ENCODE measurements at regions not wholly inside any gene's neighbourhood (a gene's known extent, or its start where the extent isn't known, plus 50 kb on each side); places are given as distances from the start of the nearest gene placed in this dataset.

DNA sequence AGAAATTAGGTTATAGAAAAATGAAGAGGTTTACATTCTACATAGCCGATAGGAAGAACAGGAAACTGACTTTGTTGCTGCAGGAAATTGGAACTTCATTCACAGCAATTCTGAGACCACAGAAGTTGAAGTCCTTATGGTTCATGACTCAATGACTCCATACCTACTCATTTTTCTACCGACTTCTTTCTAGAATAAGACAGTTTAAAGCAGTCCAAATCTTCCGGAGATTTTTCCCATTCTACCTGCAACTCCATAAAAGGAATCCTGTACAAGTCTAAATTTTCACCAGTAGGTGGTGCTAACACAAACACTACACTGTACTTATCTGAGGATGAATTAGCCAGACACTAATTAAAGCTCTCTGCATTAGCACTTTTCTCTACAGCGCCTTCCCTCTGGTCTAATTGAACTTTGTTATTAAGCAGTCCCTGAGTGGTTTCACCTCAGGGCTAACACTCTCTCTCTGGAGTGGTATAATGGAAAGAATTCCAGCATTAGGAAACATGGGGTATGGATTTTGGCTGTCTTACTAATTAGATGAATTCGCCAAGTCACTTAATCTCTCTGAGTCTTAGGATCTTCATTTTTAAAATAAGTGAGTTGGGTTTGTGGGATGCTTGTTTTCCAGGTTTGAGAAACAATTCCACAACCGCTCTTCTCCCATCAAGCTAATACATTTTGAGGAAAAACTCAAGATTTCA, 167.9 kb downstream of the SMIM20 start:
- TF ChIP-seq, protein P1, sequence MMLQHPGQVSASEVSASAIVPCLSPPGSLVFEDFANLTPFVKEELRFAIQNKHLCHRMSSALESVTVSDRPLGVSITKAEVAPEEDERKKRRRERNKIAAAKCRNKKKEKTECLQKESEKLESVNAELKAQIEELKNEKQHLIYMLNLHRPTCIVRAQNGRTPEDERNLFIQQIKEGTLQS (IDR thresholded peaks at IDR 0.05), result no peak
- TF ChIP-seq GABPA (IDR thresholded peaks at IDR 0.05 in 1 of 2, conservative IDR thresholded peaks at IDR 0.05 in 1 of 2) (no peak), HNF4A (conservative IDR thresholded peaks at IDR 0.05) (no peak), FOXA1 (IDR thresholded peaks at IDR 0.05) (no peak), JUND (IDR thresholded peaks at IDR 0.05) (no peak), EGR1 (IDR thresholded peaks at IDR 0.05; ENCODE audit: low read depth in 2 of 2) (no peak), RAD21 (IDR thresholded peaks at IDR 0.05) (peak; percentile 76 to 81), NR2F2 (IDR thresholded peaks at IDR 0.05) (no peak), RXRA (IDR thresholded peaks at IDR 0.05) (no peak)
- TF ChIP-seq, protein P2, sequence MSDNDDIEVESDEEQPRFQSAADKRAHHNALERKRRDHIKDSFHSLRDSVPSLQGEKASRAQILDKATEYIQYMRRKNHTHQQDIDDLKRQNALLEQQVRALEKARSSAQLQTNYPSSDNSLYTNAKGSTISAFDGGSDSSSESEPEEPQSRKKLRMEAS (IDR thresholded peaks at IDR 0.05), result no peak
- TF ChIP-seq, protein P3, sequence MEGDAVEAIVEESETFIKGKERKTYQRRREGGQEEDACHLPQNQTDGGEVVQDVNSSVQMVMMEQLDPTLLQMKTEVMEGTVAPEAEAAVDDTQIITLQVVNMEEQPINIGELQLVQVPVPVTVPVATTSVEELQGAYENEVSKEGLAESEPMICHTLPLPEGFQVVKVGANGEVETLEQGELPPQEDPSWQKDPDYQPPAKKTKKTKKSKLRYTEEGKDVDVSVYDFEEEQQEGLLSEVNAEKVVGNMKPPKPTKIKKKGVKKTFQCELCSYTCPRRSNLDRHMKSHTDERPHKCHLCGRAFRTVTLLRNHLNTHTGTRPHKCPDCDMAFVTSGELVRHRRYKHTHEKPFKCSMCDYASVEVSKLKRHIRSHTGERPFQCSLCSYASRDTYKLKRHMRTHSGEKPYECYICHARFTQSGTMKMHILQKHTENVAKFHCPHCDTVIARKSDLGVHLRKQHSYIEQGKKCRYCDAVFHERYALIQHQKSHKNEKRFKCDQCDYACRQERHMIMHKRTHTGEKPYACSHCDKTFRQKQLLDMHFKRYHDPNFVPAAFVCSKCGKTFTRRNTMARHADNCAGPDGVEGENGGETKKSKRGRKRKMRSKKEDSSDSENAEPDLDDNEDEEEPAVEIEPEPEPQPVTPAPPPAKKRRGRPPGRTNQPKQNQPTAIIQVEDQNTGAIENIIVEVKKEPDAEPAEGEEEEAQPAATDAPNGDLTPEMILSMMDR (IDR thresholded peaks at IDR 0.05; ENCODE audit: low read depth, low read length, missing input control), result peak; percentile 63
- no peak overlapping the region for H3K4me3 ChIP-seq (ENCODE audit: low read depth in 1 of 3, low read length in 3 of 3)
- no peak overlapping the region for H3K27ac ChIP-seq (ENCODE audit: low read depth in 1 of 2, low read length in 2 of 2)
- no peak for DNase-seq (ENCODE audit: low spot score)
- no peak overlapping the region for H3K9ac ChIP-seq (ENCODE audit: low read depth in 1 of 2, low read length in 2 of 2)
- H3K36me3 ChIP-seq (ENCODE audit: control insufficient read depth in 4 of 4, insufficient read depth in 3 of 4, low read depth in 1 of 4, low read length in 3 of 4), result no peaks in the 10 kb centered on the region
- peaks cover 0 to 8% (median 0%) of the 10 kb centered on the region in 4 donors for H3K27me3 ChIP-seq (ENCODE audit: control insufficient read depth in 4 of 4, insufficient read depth in 4 of 4, low read length in 3 of 4)
- H3K9me3 ChIP-seq (ENCODE audit: control insufficient read depth in 4 of 4, low read length in 3 of 4), result no peaks in the 10 kb centered on the region
- no peaks in the 10 kb centered on the region for H3K4me1 ChIP-seq (ENCODE audit: control insufficient read depth in 4 of 4, insufficient read depth in 4 of 4, low read length in 3 of 4)
- WGBS, result 47% methylated on average over 6 of the region's 6 CpGs

DNA sequence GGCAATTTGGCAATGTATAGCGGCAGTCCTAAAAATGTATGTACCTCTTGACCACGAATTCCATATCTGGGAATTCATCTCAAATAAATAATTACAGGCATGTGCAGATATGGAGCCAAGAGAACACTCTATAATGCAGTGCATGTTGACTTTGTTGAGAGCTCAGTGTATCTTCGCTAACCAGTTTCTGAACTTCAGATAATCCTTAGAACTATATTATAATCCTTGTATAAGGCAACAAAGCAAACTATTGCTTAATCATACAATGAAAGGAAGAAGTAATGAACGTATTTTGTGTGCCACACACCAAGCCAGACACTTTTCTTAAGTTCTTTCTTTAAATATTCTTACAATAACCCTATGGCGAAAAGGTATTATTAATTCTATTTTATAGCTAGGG, 168.5 kb downstream of the SMIM20 start:
- peaks cover 0 to 8% (median 0%) of the 10 kb centered on the region in 4 donors for H3K27me3 ChIP-seq (ENCODE audit: control insufficient read depth in 4 of 4, insufficient read depth in 4 of 4, low read length in 3 of 4)
- H3K9ac ChIP-seq (ENCODE audit: low read depth in 1 of 2, low read length in 2 of 2), result no peak overlapping the region
- DNase-seq (ENCODE audit: low spot score), result no peak
- no peaks in the 10 kb centered on the region for H3K4me1 ChIP-seq (ENCODE audit: control insufficient read depth in 4 of 4, insufficient read depth in 4 of 4, low read length in 3 of 4)
- no peak overlapping the region for H3K4me3 ChIP-seq (ENCODE audit: low read depth in 1 of 3, low read length in 3 of 3)
- H3K27ac ChIP-seq (ENCODE audit: low read depth in 1 of 2, low read length in 2 of 2), result no peak overlapping the region
- TF ChIP-seq HNF4A (conservative IDR thresholded peaks at IDR 0.05), result no peak
- no peak for TF ChIP-seq RAD21 (IDR thresholded peaks at IDR 0.05)
- TF ChIP-seq, protein P1 (IDR thresholded peaks at IDR 0.05), result no peak
- TF ChIP-seq HNF4G (IDR thresholded peaks at IDR 0.05), result no peak
- TF ChIP-seq YY1 (IDR thresholded peaks at IDR 0.05), result no peak
- TF ChIP-seq NR2F2 (IDR thresholded peaks at IDR 0.05), result no peak
- TF ChIP-seq, protein P2 (IDR thresholded peaks at IDR 0.05), result no peak
- 57% methylated on average over 5 of the region's 5 CpGs for WGBS
- no peaks in the 10 kb centered on the region for H3K36me3 ChIP-seq (ENCODE audit: control insufficient read depth in 4 of 4, insufficient read depth in 3 of 4, low read depth in 1 of 4, low read length in 3 of 4)
- H3K9me3 ChIP-seq (ENCODE audit: control insufficient read depth in 4 of 4, low read length in 3 of 4), result no peaks in the 10 kb centered on the region

DNA sequence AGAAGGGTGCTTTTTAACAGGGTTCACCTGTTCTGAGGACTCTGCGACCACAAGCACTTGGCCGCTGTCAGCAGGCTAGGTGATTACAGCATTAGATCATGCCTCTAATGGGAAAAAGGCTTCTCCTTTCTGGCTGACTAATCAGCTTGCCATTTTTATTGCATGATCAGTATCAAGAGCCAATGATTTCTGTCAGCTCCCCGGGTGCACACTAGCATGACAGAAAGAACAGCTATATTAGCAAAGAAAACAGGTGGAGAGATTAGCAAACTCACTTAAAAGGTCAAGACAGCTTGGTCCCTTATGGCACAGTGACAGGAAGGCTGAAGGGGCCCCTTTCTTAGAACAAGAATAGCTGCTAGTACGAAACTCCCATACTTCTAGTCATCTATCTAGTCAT, 170.0 kb downstream of the SMIM20 start:
- WGBS, result 80% methylated on average over 4 of the region's 4 CpGs
- DNase-seq (ENCODE audit: low spot score), result no peak
- Histone ChIP-seq H3K9me3 (ENCODE audit: control insufficient read depth in 4 of 4, low read length in 3 of 4) (no peaks in the 10 kb centered on the region), H3K27me3 (ENCODE audit: control insufficient read depth in 4 of 4, insufficient read depth in 4 of 4, low read length in 3 of 4) (peaks cover 0 to 8% (median 0%) of the 10 kb centered on the region in 4 donors), H3K4me3 (ENCODE audit: low read depth in 1 of 3, low read length in 3 of 3) (no peak overlapping the region), H3K27ac (ENCODE audit: low read depth in 1 of 2, low read length in 2 of 2) (no peak overlapping the region), H3K36me3 (ENCODE audit: control insufficient read depth in 4 of 4, insufficient read depth in 3 of 4, low read depth in 1 of 4, low read length in 3 of 4) (no peaks in the 10 kb centered on the region), H3K4me1 (ENCODE audit: control insufficient read depth in 4 of 4, insufficient read depth in 4 of 4, low read length in 3 of 4) (no peaks in the 10 kb centered on the region), H3K9ac (ENCODE audit: low read depth in 1 of 2, low read length in 2 of 2) (no peak overlapping the region)
- TF ChIP-seq, protein P4, sequence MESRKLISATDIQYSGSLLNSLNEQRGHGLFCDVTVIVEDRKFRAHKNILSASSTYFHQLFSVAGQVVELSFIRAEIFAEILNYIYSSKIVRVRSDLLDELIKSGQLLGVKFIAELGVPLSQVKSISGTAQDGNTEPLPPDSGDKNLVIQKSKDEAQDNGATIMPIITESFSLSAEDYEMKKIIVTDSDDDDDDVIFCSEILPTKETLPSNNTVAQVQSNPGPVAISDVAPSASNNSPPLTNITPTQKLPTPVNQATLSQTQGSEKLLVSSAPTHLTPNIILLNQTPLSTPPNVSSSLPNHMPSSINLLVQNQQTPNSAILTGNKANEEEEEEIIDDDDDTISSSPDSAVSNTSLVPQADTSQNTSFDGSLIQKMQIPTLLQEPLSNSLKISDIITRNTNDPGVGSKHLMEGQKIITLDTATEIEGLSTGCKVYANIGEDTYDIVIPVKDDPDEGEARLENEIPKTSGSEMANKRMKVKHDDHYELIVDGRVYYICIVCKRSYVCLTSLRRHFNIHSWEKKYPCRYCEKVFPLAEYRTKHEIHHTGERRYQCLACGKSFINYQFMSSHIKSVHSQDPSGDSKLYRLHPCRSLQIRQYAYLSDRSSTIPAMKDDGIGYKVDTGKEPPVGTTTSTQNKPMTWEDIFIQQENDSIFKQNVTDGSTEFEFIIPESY (IDR thresholded peaks at IDR 0.05), result no peak
- TF ChIP-seq RXRA (IDR thresholded peaks at IDR 0.05) (no peak), EGR1 (IDR thresholded peaks at IDR 0.05; ENCODE audit: low read depth in 2 of 2) (no peak), TAF1 (conservative IDR thresholded peaks at IDR 0.05) (no peak), FOXA2 (IDR thresholded peaks at IDR 0.05) (no peak), HNF4A (conservative IDR thresholded peaks at IDR 0.05) (no peak), GABPA (IDR thresholded peaks at IDR 0.05 in 1 of 2, conservative IDR thresholded peaks at IDR 0.05 in 1 of 2) (no peak), JUND (IDR thresholded peaks at IDR 0.05) (no peak)
- TF ChIP-seq, protein P2 (IDR thresholded peaks at IDR 0.05), result no peak
- TF ChIP-seq, protein P3 (IDR thresholded peaks at IDR 0.05; ENCODE audit: low read depth, low read length, missing input control), result no peak
- TF ChIP-seq, protein P1 (IDR thresholded peaks at IDR 0.05), result no peak

Measured in liver (tissue), 8 donors.